NCI-H2171 treated with DMSO at 0.1 percent for 48 hours (cell line): ENCODE measurements at regions not wholly inside any gene's neighbourhood (a gene's known extent, or its start where the extent isn't known, plus 50 kb on each side); places are given as distances from the start of the nearest gene placed in this dataset.
"Not testable (repeated sequence)": the region's sequence is repeated elsewhere in the genome, so short reads cannot be mapped to it uniquely, and the experiment has no call there.

Experiments used
- DNase-seq: peaks from one replicate; lab custom pipeline; 2025; lab: John Stamatoyannopoulos, UW

- DNase-seq: no peak
Observed at GRCh38 chr10:53072144-53072543, 299.6 kb upstream of the MBL2 start.

GRCh38 chr10:53071505-53072125, 299.0 kb upstream of the MBL2 start:
- no peak for DNase-seq

- DNase-seq: no peak
Observed at GRCh38 chr10:53069013-53069412, 296.4 kb upstream of the MBL2 start.

GRCh38 chr10:53064614-53065013, 292.0 kb upstream of the MBL2 start:
- DNase-seq: no peak

GRCh38 chr10:53063805-53064204, 291.2 kb upstream of the MBL2 start:
- DNase-seq: no peak

GRCh38 chr10:53052521-53053164, 280.1 kb upstream of the MBL2 start:
- no peak for DNase-seq

GRCh38 chr10:53045315-53045714, 272.7 kb upstream of the MBL2 start:
- no peak for DNase-seq

GRCh38 chr10:53035823-53036222, 263.2 kb upstream of the MBL2 start:
- not testable (repeated sequence) for DNase-seq

GRCh38 chr10:53033396-53033795, 260.8 kb upstream of the MBL2 start:
- no peak for DNase-seq

- not testable (repeated sequence) for DNase-seq
Observed at GRCh38 chr10:53029872-53030849, 257.6 kb upstream of the MBL2 start.

GRCh38 chr10:53029449-53029848, 256.9 kb upstream of the MBL2 start:
- no peak for DNase-seq

- not testable (repeated sequence) for DNase-seq
Observed at GRCh38 chr10:53025765-53026164, 253.2 kb upstream of the MBL2 start.

GRCh38 chr10:53025172-53025711, 252.7 kb upstream of the MBL2 start:
- no peak for DNase-seq

- DNase-seq: no peak
Observed at GRCh38 chr10:53023411-53023810, 250.8 kb upstream of the MBL2 start.

- DNase-seq: no peak
Observed at GRCh38 chr10:53022611-53023088, 250.1 kb upstream of the MBL2 start.

- DNase-seq: no peak
Observed at GRCh38 chr10:53013201-53013810, 240.7 kb upstream of the MBL2 start.

GRCh38 chr10:53009961-53010907, 237.7 kb upstream of the MBL2 start:
- DNase-seq: no peak

- DNase-seq: no peak
Observed at GRCh38 chr10:53007527-53007842, 234.9 kb upstream of the MBL2 start.

GRCh38 chr10:53006663-53007526, 234.3 kb upstream of the MBL2 start:
- no peak for DNase-seq
